ENCODE measurements at regions not wholly inside any gene's neighbourhood (a gene's known extent, or its start where the extent isn't known, plus 50 kb on each side); places are given as distances from the start of the nearest gene placed in this dataset.

DNA sequence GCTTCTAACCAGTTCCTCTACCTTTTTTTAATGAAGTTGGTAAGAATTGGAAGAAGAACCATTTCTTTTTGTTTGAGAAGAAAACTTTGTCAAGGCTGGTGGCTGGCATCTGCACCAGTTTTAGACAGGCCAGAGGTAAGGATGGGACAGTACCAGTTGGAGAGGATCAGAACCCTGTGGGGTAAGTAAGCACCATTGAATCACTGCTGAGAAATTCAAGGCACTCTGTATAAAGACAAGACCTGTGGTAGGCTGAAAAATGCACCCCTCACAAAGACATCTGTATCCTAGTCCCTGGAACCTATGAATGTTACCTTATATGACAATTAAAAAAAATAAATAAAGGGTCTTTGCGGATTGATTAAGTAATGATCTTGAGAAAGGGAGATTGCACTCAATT, 166.7 kb upstream of the NRP1 start:
- in situ Hi-C loops (cut with MboI; ENCODE audit: low pct_ligation_motif_present in 1 of 4, low pct_unique_long_range_greater_than_20kb in 1 of 4, low sequenced_read_pairs in 3 of 4) = no loop called here

DNA sequence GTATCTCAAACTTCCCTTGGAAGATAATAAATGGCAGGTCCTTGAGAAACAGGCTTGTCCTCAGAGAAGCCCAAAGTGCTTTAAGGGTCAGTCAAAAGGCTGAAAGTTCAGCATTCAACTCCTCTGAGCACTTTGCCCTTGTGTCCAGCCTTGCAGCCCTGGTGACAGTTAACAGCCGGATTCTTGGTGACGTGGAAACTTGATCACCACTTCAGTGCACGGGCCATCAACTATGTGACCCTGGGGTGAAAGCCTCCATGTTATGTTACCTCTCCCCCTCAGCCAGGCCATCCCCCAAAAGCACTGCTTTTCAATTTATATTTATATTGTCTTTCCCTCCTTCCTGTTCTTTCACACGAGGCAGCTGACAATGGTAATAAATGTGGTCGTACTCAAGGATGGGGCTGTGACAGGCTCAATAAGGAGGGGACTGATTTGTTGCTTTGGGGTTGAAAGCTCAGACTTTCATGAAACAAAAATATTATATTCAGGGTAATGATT, 164.0 kb upstream of the NRP1 start:
- WGBS, 2 donors (ENCODE audit: low coverage in 1 of 2) = 64 to 74% methylated on average over 5 of the region's 5 CpGs
- Histone ChIP-seq H3K4me1 (peaks cover 0 to 4% (median 0%) of the 10 kb centered on the region in 4 donors), H3K4me3 (no peak overlapping the region), H3K27ac (no peak overlapping the region), H3K36me3 (no peaks in the 10 kb centered on the region), H3K9me3 (no peaks in the 10 kb centered on the region), H3K27me3 (no peaks in the 10 kb centered on the region)
- no peak for DNase-seq
- intact Hi-C loops (cut with DNase I; ENCODE audit: low total_unique reads) = no loop called here
- in situ Hi-C loops (cut with MboI; ENCODE audit: low pct_ligation_motif_present in 1 of 4, low pct_unique_long_range_greater_than_20kb in 1 of 4, low sequenced_read_pairs in 3 of 4) = no loop called here
- TF ChIP-seq, protein P1, sequence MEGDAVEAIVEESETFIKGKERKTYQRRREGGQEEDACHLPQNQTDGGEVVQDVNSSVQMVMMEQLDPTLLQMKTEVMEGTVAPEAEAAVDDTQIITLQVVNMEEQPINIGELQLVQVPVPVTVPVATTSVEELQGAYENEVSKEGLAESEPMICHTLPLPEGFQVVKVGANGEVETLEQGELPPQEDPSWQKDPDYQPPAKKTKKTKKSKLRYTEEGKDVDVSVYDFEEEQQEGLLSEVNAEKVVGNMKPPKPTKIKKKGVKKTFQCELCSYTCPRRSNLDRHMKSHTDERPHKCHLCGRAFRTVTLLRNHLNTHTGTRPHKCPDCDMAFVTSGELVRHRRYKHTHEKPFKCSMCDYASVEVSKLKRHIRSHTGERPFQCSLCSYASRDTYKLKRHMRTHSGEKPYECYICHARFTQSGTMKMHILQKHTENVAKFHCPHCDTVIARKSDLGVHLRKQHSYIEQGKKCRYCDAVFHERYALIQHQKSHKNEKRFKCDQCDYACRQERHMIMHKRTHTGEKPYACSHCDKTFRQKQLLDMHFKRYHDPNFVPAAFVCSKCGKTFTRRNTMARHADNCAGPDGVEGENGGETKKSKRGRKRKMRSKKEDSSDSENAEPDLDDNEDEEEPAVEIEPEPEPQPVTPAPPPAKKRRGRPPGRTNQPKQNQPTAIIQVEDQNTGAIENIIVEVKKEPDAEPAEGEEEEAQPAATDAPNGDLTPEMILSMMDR (IDR thresholded peaks at IDR 0.05) = no peak
- TF ChIP-seq POLR2A (IDR thresholded peaks at IDR 0.05) = no peak
- no peak for TF ChIP-seq EP300 (IDR thresholded peaks at IDR 0.05; ENCODE audit: low read depth)
- TF ChIP-seq POLR2AphosphoS5 (IDR thresholded peaks at IDR 0.05) = no peak

More for the DNA sequence above, 166.7 kb upstream of the NRP1 start:
- Histone ChIP-seq H3K9me3 (no peaks in the 10 kb centered on the region), H3K27me3 (no peaks in the 10 kb centered on the region), H3K36me3 (no peaks in the 10 kb centered on the region), H3K27ac (no peak overlapping the region), H3K4me3 (no peak overlapping the region), H3K4me1 (no peaks in the 10 kb centered on the region)
- no peak for TF ChIP-seq POLR2AphosphoS5 (IDR thresholded peaks at IDR 0.05)
- TF ChIP-seq POLR2A (IDR thresholded peaks at IDR 0.05) = no peak
- TF ChIP-seq, protein P1 (IDR thresholded peaks at IDR 0.05) = no peak
- no peak for TF ChIP-seq EP300 (IDR thresholded peaks at IDR 0.05; ENCODE audit: low read depth)
- WGBS, 2 donors (ENCODE audit: low coverage in 1 of 2) = 80 to 96% methylated on average over 1 of the region's 1 CpG
- intact Hi-C loops (cut with DNase I; ENCODE audit: low total_unique reads) = no loop called here
- no peak for DNase-seq

DNA sequence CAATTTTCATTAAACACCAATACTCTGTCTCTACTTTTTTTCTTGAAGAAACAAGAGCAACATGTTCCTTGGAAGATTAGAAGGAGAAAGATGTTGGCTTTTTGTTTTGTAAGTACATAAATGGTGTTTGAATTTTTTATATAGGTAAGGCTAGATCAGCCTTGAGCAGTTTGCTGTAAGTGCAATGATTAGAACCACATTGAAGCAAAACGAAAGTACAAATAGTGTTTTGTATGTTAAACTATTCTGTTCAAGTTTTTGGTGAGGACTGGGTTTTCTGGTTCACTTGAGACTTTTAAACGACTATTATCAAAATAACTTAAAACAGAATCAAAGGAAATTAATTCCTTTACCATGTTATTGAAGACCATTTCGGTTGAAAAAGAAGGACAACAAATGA, 162.9 kb upstream of the NRP1 start:
- no peaks in the 10 kb centered on the region for H3K36me3 ChIP-seq
- no peak for DNase-seq
- no peaks in the 10 kb centered on the region for H3K9me3 ChIP-seq
- H3K4me3 ChIP-seq = no peak overlapping the region
- intact Hi-C loops (cut with DNase I; ENCODE audit: low total_unique reads) (no loop called here), in situ Hi-C loops (cut with MboI; ENCODE audit: low pct_ligation_motif_present in 1 of 4, low pct_unique_long_range_greater_than_20kb in 1 of 4, low sequenced_read_pairs in 3 of 4) (no loop called here)
- TF ChIP-seq POLR2AphosphoS5 (IDR thresholded peaks at IDR 0.05) (no peak), EP300 (IDR thresholded peaks at IDR 0.05; ENCODE audit: low read depth) (no peak), POLR2A (IDR thresholded peaks at IDR 0.05) (no peak)
- TF ChIP-seq, protein P1 (IDR thresholded peaks at IDR 0.05) = no peak
- no peaks in the 10 kb centered on the region for H3K27me3 ChIP-seq
- H3K4me1 ChIP-seq = peaks cover 0 to 7% (median 0%) of the 10 kb centered on the region in 4 donors
- no peak overlapping the region for H3K27ac ChIP-seq
- 69 to 84% methylated on average over 3 of the region's 3 CpGs for WGBS, 2 donors (ENCODE audit: low coverage in 1 of 2)

DNA sequence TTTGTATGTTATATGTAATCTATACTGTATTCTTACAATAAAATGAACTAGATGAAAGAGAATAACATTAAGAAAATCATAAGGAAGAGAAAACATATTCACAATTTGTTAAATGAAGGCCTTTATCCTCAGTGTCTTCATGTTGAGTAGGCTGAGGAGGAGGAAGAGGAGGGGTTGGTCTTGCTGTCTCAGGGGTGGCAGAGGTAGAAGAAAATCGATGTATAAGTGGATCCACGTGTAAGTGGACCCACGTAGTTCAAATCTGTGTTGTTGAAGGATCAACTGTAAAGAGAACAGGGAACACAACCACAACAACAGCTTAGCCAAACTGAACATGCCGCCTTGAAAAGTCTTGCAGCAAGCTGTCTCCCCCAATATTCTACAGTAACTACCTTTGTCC, 161.6 kb upstream of the NRP1 start:
- in situ Hi-C loops (cut with MboI; ENCODE audit: low pct_ligation_motif_present in 1 of 4, low pct_unique_long_range_greater_than_20kb in 1 of 4, low sequenced_read_pairs in 3 of 4) (no loop called here), intact Hi-C loops (cut with DNase I; ENCODE audit: low total_unique reads) (no loop called here)
- Histone ChIP-seq H3K4me1 (peaks cover 0 to 7% (median 0%) of the 10 kb centered on the region in 4 donors), H3K27ac (no peak overlapping the region), H3K27me3 (no peaks in the 10 kb centered on the region), H3K4me3 (no peak overlapping the region), H3K9me3 (no peaks in the 10 kb centered on the region), H3K36me3 (no peaks in the 10 kb centered on the region)
- 73 to 76% methylated on average over 4 of the region's 4 CpGs for WGBS, 2 donors (ENCODE audit: low coverage in 1 of 2)
- TF ChIP-seq, protein P1 (IDR thresholded peaks at IDR 0.05) = no peak
- TF ChIP-seq POLR2A (IDR thresholded peaks at IDR 0.05) (no peak), POLR2AphosphoS5 (IDR thresholded peaks at IDR 0.05) (no peak), EP300 (IDR thresholded peaks at IDR 0.05; ENCODE audit: low read depth) (no peak)
- DNase-seq = no peak
